Chondrocyte (in vitro differentiated cells): ENCODE measurements at regions not wholly inside any gene's neighbourhood (a gene's known extent, or its start where the extent isn't known, plus 50 kb on each side); places are given as distances from the start of the nearest gene placed in this dataset.

ENCODE experiments used
- DNase-seq: peaks from one replicate; pipeline ENCODE4 v3.0.0; 2021; ENCODE audit warnings: mixed read lengths, low spot score
- H3K27ac Mint-ChIP-seq: one replicate; pipeline ENCODE4 v1.8.0; 2021; ENCODE audit warnings: mild to moderate bottlenecking, moderate library complexity, mixed read lengths; ENCODE audit not compliant: unreplicated experiment
- H3K27me3 Mint-ChIP-seq: 2 replicates; pipeline ENCODE4 v1.8.0; 2021; ENCODE audit warnings: low read depth, mixed read lengths
- H3K36me3 Mint-ChIP-seq: 2 replicates; pipeline ENCODE4 v1.8.0; 2021; ENCODE audit warnings: low read depth, mixed read lengths
- H3K4me1 Mint-ChIP-seq: 2 replicates; pipeline ENCODE4 v1.8.0; 2021; ENCODE audit warnings: low read depth, mild to moderate bottlenecking, mixed read lengths
- H3K4me3 Mint-ChIP-seq: one replicate; pipeline ENCODE4 v1.8.0; 2021; ENCODE audit warnings: mild to moderate bottlenecking, moderate library complexity, mixed read lengths; ENCODE audit not compliant: unreplicated experiment
- H3K9me3 Mint-ChIP-seq: 2 replicates; pipeline ENCODE4 v1.8.0; 2021; ENCODE audit warnings: low read depth, mixed read lengths
- TF ChIP-seq, protein P1 (sequence below): fragments of 200-600 bp; sonication (generic); IDR thresholded peaks from 2 replicates; pipeline ENCODE4 v1.5.0; 2021; ENCODE audit warnings: antibody characterized with exemption, mild to moderate bottlenecking, moderate library complexity

DNA sequence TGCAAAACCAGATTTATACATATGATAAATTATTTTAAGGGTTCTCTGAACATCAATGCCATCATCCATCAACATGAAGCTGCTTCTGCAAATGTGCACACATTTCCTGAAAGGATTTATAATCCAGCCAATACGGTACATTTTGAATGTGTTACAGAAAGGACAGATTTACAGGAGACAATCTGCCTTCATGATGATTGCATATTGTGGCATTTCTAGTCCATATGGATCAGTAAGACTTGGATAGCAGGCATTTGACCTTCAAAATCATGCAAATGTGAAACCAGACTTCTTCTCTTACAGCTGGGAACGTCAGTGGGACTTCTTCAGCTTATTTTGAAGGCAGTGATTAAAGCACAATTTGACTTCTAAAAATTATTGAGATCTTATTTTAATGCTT lies 217.3 kb upstream of the GK2 start:
- Mint-ChIP-seq H3K4me3 (no peak overlapping the region), H3K9me3 (no peaks in the 10 kb centered on the region), H3K27ac (no peak overlapping the region), H3K27me3 (peaks cover 10% of the 10 kb centered on the region), H3K4me1 (no peaks in the 10 kb centered on the region), H3K36me3 (no peaks in the 10 kb centered on the region)
- TF ChIP-seq, protein P1, sequence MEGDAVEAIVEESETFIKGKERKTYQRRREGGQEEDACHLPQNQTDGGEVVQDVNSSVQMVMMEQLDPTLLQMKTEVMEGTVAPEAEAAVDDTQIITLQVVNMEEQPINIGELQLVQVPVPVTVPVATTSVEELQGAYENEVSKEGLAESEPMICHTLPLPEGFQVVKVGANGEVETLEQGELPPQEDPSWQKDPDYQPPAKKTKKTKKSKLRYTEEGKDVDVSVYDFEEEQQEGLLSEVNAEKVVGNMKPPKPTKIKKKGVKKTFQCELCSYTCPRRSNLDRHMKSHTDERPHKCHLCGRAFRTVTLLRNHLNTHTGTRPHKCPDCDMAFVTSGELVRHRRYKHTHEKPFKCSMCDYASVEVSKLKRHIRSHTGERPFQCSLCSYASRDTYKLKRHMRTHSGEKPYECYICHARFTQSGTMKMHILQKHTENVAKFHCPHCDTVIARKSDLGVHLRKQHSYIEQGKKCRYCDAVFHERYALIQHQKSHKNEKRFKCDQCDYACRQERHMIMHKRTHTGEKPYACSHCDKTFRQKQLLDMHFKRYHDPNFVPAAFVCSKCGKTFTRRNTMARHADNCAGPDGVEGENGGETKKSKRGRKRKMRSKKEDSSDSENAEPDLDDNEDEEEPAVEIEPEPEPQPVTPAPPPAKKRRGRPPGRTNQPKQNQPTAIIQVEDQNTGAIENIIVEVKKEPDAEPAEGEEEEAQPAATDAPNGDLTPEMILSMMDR, result no peak
- DNase-seq, result no peak

DNA sequence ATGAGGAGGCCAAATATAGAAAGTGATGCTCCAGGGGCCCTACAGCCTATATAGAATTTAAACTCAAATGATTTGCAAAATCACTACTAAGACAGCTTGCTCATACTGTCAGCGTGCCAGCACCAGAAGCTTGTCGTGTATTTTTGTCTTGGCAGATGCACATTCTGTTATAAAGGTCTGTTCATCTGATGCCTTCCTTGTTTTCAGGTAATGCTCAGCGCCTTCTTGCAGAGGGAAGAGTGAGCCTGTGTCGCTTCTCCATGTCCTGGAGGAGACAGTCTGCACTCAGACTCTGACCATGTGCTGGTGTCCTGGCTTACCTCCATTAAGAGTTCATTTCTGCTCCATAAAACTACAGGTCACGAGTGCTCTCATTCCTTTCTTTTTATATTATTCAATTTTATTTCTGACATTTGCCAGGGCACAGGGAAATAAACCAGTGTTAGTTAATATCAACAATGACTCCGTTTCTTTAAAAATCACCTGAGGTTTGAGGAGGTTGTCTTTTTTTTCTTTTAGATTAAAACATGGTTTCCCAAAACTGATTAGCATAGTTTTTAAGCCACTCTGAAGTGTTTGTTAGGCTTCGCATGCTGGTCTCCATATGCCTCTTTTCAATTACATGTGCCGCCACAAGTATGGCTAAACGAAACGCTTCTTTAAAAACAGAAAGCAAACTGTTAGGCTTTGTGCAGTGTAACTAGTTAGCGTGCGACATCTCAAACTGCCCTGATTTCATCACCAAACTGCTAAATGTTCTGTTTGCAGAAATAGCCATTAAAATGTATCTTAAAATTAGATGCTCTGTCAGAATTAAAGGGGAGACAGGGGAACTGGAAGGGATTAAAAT lies 215.2 kb upstream of the GK2 start:
- H3K36me3 Mint-ChIP-seq, result no peaks in the 10 kb centered on the region
- H3K4me1 Mint-ChIP-seq, result no peaks in the 10 kb centered on the region
- H3K4me3 Mint-ChIP-seq, result no peak overlapping the region
- DNase-seq, result no peak
- no peaks in the 10 kb centered on the region for H3K9me3 Mint-ChIP-seq
- peaks cover 12% of the 10 kb centered on the region for H3K27me3 Mint-ChIP-seq
- no peak overlapping the region for H3K27ac Mint-ChIP-seq
- TF ChIP-seq, protein P1, result no peak

DNA sequence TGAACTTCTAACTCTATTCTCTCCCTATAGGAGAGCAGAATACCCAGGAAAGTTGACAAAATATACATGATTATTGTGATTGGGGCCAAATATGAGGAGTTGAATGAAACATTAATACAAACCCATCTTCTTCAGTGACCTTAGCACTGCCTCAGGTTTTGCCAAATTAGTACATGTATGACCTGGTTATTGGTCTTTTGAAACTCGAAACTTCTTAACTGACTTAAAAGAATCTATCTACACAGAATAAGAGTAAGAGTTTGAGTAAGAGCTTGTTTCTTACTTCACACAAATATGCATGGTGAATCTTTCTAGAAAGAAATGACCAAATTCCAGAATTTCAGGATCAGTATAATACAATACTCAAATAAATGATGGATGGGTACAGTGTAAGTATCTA lies 213.0 kb upstream of the GK2 start:
- TF ChIP-seq, protein P1, result no peak
- H3K27me3 Mint-ChIP-seq, result peaks cover 17% of the 10 kb centered on the region

DNA sequence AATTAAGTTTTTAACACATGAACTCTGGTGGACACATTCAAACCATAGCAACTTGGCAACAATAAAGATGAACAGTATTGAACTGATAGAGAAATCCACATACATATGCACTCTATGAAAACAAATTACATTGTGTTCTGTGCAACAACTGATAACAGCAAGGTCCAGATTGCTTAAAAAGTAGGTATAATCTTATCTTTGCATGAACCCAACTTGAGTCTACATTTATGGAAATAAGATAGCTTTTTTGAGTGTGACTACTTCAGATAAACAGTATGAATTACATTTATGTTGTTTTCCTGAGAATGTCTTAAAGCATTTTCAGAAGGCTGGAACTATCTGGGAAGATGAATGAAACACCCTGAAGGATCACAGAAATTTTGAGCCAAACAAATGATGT lies 212.6 kb upstream of the GK2 start:
- DNase-seq, result no peak
- H3K4me3 Mint-ChIP-seq, result no peak overlapping the region
- H3K9me3 Mint-ChIP-seq, result no peaks in the 10 kb centered on the region
- H3K27ac Mint-ChIP-seq, result no peak overlapping the region
- H3K36me3 Mint-ChIP-seq, result no peaks in the 10 kb centered on the region
- no peaks in the 10 kb centered on the region for H3K4me1 Mint-ChIP-seq
- TF ChIP-seq, protein P1, result no peak
- H3K27me3 Mint-ChIP-seq, result peaks cover 13% of the 10 kb centered on the region

More for the DNA sequence above, 213.0 kb upstream of the GK2 start:
- Mint-ChIP-seq H3K36me3 (no peaks in the 10 kb centered on the region), H3K9me3 (no peaks in the 10 kb centered on the region), H3K27ac (no peak overlapping the region), H3K4me1 (no peaks in the 10 kb centered on the region), H3K4me3 (no peak overlapping the region)
- DNase-seq, result no peak

DNA sequence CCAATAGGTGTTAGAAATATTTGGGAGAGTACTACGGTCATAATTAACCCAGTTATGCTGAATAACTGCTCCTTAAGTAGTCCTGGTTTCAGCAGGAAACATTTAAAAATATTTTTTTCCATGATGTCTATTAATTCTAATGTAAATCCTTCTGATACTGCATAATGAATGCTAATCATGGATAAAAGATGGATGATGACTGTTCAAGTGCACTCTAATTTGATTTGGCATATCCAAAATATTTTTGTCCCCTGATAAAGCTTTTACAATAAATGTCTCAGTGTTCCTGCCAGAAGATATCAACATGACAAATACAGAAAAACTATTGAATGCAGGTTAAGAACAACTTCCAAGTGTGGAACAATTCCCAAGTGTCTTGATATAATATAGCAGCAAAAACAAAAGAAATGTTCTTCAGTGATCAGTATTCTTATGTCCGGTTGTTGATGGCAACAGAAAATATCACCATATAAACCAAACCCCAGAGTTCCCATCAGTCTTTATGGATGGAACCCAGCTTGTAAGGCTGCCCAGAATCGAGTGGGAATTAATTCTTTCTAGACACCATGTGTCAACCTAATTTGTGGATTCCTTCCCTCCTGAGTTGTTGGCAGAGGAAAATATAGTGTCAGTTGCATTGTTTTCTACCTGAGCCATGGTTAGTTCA lies 205.4 kb upstream of the GK2 start:
- no peaks in the 10 kb centered on the region for H3K9me3 Mint-ChIP-seq
- TF ChIP-seq, protein P1, result no peak

More for the DNA sequence above, 205.4 kb upstream of the GK2 start:
- H3K27ac Mint-ChIP-seq, result no peak overlapping the region
- no peak overlapping the region for H3K4me3 Mint-ChIP-seq
- peaks cover 8% of the 10 kb centered on the region for H3K4me1 Mint-ChIP-seq
- H3K27me3 Mint-ChIP-seq, result peaks cover 18% of the 10 kb centered on the region
- no peak for DNase-seq
- H3K36me3 Mint-ChIP-seq, result no peaks in the 10 kb centered on the region
